GM21786 (cell line): ENCODE measurements at regions not wholly inside any gene's neighbourhood (a gene's known extent, or its start where the extent isn't known, plus 50 kb on each side); places are given as distances from the start of the nearest gene placed in this dataset.

Experiments used
- ATAC-seq: cut with Tn5 transposase; IDR thresholded peaks from one replicate; pipeline ENCODE4 v1.9.1; 2021; ENCODE audit not compliant: unreplicated experiment

GRCh38 chr4:137688651-137689050 lies 156.4 kb upstream of the PCDH18 start:
- ATAC-seq: no peak

GRCh38 chr4:137685357-137685756 lies 153.1 kb upstream of the PCDH18 start:
- no peak for ATAC-seq

GRCh38 chr4:137681081-137681480 lies 148.8 kb upstream of the PCDH18 start:
- ATAC-seq: no peak

- ATAC-seq: peak; percentile 71
Measured at GRCh38 chr4:137678796-137679195, 146.5 kb upstream of the PCDH18 start.

- ATAC-seq: no peak
Measured at GRCh38 chr4:137677863-137678262, 145.6 kb upstream of the PCDH18 start.

- ATAC-seq: no peak
Measured at GRCh38 chr4:137676357-137676998, 144.2 kb upstream of the PCDH18 start.

GRCh38 chr4:137674066-137674465 lies 141.8 kb upstream of the PCDH18 start:
- ATAC-seq: no peak

GRCh38 chr4:137668885-137669545 lies 136.7 kb upstream of the PCDH18 start:
- no peak for ATAC-seq

GRCh38 chr4:137664416-137664815 lies 132.1 kb upstream of the PCDH18 start:
- ATAC-seq: no peak

GRCh38 chr4:137664046-137664387 lies 131.7 kb upstream of the PCDH18 start:
- ATAC-seq: no peak

GRCh38 chr4:137663251-137664045 lies 131.2 kb upstream of the PCDH18 start:
- ATAC-seq: no peak

- ATAC-seq: no peak
Measured at GRCh38 chr4:137661693-137662092, 129.4 kb upstream of the PCDH18 start.

GRCh38 chr4:137660211-137660610 lies 127.9 kb upstream of the PCDH18 start:
- no peak for ATAC-seq

- ATAC-seq: no peak
Measured at GRCh38 chr4:137659431-137659830, 127.1 kb upstream of the PCDH18 start.

- ATAC-seq: no peak
Measured at GRCh38 chr4:137656661-137657060, 124.4 kb upstream of the PCDH18 start.

- ATAC-seq: no peak
Measured at GRCh38 chr4:137655302-137655701, 123.0 kb upstream of the PCDH18 start.

GRCh38 chr4:137651128-137651527 lies 118.8 kb upstream of the PCDH18 start:
- no peak for ATAC-seq

- no peak for ATAC-seq
Measured at GRCh38 chr4:137649711-137650450, 117.6 kb upstream of the PCDH18 start.

GRCh38 chr4:137648531-137648930 lies 116.2 kb upstream of the PCDH18 start:
- ATAC-seq: no peak

- peak; percentile 69 for ATAC-seq
Measured at GRCh38 chr4:137647375-137647774, 115.1 kb upstream of the PCDH18 start.

- no peak for ATAC-seq
Measured at GRCh38 chr4:137644201-137644600, 111.9 kb upstream of the PCDH18 start.
